ENCODE measurements at regions not wholly inside any gene's neighbourhood (a gene's known extent, or its start where the extent isn't known, plus 50 kb on each side); places are given as distances from the start of the nearest gene placed in this dataset.
A peak's percentile ranks its signal among the peaks of the same experiment; 100 is the strongest.
"Not testable (repeated sequence)": the region's sequence is repeated elsewhere in the genome, so short reads cannot be mapped to it uniquely, and the experiment has no call there.

DNA sequence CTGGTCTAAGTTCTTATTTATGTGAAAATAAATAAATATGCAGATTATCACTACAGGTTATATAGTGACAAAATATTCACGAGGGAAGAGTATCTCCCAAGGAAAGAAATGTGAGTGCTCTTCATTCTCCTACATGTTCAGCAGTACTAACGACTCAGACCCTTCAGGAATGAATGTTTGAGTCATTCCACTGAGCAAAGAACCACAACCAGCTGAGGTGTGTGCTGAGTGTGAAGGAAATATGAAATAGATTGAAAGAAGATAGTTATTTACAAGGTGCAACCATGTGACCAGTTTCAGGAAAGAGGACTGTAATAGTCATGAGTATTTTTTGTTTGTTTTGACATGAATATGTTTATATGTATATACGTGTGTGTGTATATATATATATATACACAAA, 228.7 kb downstream of the TUSC1 start:
- DNase-seq = no peak

DNA sequence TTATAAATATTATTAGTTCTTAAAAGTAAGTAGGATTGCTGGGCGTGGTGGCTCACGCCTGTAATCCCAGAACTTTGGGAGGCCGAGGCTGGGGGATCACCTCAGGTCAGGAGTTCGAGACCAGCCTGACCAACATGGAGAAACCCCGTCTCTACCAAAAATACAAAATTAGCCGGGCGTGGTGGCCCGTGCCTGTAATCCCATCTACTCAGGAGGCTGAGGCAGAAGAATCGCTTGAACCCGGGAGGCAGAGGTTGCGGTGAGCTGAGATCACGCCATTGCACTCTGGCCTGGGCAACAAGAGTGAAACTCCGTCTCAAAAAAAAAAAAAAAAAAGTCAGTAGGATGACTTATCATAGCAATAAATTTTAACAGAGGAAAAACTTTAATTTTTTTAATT, 232.5 kb downstream of the TUSC1 start:
- DNase-seq = not testable (repeated sequence)

DNA sequence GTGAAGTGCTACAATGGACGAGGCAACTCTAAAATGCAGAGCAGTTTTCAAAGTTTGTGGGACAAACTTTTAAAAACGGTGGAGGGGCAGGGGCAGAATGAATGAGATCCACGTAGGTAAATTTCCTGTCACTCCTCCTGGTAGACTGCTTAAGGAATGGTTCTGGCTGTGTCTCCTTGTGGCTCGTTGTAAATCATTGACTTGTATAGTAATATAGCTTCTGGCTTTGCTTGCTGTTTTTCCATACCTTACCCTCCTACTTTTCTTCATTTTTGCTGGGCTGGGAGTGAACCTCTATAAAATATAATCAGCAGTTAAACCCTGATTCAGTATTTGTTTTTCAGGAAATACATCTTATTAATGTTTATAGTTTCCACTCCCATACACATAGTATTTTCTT, 235.7 kb downstream of the TUSC1 start:
- DNase-seq = no peak

DNA sequence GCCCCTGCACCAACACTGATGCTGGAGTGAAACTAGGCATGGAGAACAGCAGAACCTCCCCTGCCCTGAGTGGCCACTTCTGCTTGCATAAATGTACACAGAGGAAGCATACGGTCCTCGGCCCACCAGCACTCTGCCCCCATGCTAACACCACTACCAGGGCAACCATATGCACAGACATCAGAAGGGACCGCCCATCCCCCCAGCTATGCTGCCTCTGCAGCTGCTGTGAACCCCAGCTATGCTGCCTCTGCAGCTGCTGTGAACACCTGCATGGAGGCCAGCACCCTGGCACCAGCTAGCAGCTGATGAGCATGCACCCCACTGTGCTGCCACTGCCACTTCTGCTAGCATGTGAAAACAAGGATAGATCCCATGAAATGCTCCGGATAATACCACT, 250.3 kb downstream of the TUSC1 start:
- DNase-seq = peak in 1 of 2 donors; percentile 0

DNA sequence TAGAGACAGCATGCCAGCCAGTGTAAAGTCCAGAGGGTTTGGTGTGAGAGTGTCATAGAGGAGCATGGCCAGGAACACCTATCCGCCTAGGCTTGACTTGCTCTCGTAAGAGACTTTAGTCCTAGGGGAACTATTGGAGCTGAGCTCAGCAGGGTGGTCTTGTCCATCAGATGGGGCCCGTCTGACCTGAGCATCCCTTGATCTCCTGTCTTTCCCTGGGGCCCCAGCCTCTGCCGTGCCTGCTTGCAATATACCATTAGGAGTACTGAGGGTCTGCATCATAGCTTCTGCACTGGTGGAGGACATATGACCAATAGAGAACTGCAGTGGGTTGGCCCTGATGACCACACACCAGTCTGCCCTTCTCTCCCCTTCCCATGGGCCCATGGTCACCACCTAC, 251.0 kb downstream of the TUSC1 start:
- no peak for DNase-seq

DNA sequence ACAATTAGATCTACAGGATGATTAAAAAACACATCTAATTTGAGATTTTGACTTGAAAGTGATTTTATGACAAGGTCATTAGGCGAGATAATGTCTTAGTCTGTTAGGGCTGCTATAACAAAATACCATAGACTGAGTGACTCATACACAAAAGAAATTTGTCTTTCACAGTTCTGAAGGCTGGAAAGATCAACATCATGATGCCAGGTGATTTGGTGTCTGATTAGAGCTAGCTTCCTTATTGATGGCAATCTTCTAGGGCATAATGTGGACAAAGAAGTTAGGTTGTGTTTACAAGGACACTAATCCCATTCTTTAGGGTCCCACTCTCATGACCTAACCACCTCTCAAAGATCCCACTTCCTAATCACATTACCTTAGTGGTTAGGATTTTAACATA, 256.7 kb downstream of the TUSC1 start:
- no peak for DNase-seq

DNA sequence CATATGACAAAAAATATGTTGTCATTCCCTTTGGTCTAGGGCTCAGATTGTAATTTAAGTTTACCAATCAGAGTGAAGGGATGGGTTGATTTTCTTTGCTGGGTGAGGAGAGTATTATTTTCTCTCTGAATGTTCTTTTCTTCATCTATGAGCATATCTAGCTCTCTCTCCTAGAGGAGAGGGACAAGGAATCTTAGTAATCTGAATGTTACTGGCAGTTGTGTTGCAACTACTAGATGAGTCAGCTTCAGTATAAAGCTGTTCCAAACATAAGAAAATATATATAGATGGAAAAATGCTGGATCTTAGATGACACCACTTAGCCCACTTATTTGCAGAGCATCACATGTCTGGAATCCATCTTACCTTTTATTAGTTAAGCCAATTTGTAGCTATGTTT, 259.3 kb downstream of the TUSC1 start:
- no peak for DNase-seq

DNA sequence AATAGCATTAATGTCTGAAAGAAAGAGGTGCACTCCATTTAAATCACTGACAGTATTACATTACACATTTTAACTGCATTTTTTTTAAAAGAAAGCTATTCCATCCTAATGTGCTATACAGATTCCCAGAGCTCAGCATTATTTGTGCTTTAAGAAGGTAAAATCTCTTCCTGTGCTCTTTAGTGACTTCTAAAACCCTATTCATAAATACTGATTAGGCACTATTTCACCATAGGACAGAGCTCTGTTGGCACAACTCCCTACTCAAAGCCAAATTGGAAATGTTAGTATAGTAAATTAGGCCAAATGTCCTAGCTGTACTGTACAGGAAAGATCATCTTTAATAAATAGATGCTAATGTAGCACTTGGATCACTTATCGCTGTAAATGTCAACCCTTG, 262.5 kb downstream of the TUSC1 start:
- no peak for DNase-seq

DNA sequence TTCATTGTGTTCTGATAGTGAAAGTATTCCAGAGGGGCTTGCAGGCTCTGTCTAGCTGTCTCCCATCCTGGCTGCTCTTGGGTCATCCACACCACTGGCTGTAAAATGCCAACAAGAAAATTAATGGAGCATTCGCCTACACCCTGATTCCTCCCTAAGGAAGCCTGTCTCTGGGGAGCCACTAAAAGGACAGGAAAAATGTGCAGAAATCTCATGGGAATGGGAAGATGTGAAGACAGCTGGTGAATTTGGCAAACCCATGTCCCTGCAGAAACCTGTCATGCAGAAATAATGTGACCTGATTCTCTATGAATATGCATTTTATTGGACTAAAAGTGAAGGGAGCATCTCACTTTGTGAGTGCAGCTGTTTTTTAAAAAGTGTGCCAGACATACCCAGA, 265.6 kb downstream of the TUSC1 start:
- no peak for DNase-seq

DNA sequence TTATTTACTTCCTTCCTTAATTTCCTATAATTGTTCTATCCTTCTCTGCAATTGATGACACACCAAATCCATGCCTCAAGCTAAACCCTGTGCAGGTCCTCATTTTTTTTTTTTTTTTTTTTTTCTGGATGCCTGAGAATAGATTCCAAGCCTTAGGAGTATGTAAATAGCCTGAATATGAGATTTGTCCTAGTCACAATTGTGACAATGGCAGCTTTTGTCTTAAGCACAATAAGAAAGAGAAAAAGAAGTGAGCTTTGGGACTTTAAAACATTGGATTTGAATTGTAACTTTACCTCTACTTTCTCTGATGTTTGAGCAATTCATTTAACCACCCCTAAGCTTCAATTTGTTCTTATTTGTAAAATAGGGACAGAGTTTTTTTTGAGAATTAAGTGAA, 280.5 kb downstream of the TUSC1 start:
- DNase-seq = no peak

DNA sequence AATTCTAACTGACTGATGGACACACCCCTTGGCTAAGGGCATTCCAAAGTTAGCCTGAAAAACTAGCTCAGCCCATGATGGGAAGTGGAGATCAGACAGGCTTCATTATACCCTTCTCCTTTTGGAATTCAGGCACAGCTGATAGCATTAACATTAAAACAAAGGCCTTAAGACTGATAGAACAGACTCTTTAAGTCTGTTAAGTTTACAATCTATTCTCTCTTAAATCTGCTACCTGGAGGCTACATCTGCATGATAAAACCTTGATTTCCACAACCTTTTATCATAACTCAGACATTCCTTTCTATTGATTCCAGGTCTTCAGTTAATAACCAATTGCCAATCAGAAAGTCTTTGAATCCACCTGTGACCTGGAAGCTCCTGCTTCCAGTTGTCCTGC, 281.4 kb downstream of the TUSC1 start:
- DNase-seq = no peak

DNA sequence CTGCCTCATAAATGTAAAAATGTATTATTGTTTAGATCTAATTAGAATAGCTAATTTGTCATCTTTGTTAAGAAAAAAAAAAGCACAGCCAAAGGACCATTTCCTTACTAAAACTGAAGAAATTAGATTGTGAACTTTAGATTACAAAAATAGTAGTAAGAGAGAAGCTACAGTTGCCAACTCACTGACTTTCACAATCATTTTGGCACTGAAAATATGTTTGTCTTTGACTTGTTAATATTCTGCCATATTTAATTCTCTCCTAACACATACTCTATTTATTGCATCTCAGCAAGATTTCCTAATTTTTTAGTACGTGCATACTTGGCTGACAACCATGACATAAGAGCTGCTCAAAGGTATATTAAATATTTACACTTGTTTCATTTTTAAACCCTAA, 297.1 kb downstream of the TUSC1 start:
- no peak for DNase-seq

DNA sequence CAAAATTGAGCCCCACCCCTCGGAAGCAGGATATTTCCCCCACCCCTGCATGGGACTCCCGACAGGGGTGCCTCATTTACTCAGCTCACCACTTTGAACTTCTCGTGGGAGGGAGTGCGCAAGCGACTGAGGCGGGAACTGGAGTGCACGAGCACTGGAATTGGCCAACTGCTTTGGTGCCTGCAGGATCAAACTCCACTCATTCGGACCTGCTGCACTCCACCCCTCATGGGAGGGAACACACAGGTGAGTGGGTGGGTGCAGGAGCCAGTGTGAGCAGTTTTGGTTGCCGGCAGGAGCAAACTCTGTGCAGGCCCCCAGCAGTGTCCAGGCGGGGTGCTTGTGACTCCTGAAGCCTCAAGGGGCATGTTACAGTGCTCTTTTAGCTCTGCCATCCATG, 301.2 kb downstream of the TUSC1 start:
- no peak for DNase-seq

DNA sequence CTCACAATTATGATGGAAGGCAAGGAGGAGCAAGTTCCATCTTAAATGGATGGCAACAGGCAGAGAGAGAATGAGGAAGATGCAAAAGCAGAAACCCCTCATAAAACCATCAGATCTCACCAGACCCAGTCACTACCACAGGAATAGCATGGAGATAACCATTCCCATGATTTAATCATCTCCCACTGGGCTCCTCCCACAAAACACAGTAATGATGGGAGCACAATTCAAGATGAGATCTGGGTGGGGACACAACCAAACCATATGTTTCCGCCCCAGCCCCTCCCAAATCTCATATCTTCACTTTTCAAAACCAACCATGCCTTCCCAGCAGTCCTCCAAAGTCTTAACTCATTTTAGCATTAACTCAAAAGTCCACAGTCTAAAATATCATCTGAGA, 304.0 kb downstream of the TUSC1 start:
- no peak for DNase-seq

DNA sequence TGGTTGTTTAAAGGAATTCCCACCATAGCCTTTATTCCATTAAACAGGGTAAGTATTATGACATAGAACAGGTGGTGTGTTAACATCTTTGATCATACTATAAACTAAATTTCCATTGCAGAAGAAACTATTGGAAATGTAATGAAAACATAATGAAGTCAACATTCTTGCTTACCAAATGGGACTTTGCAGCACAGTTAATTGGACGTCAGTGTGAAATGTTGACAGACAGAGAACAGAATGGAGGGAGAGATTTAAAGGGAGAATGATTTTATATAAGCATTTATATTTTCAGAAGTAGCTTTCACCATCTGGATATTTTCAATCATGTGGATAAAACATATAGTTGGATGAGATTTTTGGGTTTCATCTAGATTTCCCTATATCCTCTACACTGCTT, 311.3 kb downstream of the TUSC1 start:
- DNase-seq = no peak

DNA sequence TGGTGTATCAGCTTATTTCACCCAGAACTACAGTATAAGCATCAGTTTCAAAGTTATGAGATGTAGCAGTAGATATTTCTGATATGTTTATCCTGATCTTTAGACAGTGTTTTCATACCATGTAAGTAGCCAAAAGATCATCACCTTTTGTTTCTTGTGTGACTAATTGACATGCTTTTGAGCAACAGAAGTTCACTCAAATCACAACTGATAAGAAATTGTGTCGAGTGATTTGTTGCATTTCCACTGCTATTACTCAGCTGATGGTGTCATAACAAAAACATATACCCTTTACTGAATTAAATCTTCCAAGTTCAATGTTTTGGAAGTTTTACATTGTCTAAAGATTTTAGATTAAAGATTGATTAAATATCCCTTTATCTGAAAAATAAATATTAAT, 324.5 kb downstream of the TUSC1 start:
- no peak for DNase-seq

DNA sequence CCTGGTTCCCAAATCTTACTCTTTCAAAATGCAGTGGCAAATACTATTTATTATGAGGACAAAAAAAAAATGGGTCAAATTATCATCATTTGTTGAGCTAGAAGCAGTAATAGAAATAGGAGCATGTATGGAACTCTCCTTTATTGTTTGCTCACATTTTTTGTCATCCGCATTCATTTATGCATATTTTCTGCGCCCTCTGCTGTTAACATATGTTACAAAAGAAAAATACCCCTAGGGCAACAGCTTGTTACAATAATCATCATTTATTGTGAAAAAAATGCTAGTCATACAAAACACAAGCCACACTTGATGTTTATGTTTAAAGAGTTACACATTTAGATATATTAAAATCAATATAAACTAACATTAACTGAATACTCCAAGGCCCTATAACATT, 328.2 kb downstream of the TUSC1 start:
- DNase-seq = no peak

DNA sequence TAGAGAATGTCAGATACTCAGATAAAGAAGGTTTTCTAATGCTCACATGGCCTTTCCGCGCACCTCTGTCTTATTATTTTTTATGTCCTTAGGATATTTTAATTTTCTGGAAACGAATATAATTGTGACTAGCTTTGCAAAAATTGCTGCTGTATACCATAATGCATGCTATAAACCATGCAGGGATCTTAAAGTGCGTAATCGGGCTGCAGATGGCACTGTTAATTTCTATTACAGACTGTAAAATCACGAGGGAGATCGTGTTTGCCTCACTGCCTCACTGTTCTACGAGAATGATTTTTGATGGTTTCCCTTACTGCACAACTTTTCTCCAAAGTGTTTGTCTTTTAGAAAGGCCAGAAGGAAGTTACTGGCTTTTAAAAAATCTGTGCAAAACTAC, 356.1 kb downstream of the TUSC1 start:
- no peak for DNase-seq

DNA sequence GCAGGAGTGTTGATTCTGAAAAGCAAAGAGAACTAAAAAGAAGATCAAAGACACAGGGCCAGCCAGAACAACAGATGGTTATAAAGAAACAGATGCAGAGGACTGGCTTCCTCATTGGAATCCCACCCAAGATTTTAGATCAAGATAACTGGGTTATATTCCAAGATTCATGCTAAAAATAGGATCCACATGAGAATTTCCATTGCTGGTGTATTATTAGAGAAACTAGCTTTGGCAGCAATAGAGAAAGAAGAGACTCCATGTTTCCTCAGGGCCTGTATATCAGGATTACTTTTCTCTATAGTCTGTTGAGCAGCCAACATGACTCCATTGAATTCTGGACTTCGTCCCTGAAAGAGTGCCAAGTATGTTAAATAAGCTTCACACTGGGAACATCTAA, 367.3 kb downstream of the TUSC1 start:
- DNase-seq = no peak

DNA sequence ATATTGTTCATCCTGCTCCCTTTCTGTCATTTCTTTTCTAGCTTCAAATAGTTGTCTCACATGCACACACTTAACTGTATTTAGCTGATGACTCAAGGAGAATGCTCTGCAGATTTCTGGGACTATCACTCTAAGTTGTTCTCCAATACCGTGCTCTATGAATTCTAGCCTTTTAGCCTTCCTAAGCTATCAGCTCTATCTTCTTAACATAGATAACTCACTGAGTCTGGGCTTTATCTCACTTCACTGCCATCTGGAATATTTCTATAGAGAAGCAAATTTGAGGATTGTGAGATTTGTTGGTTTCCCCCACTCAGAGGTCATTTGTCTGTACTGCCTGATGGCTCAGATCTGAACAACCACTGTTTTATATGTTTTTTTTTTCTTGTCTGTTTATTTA, 369.7 kb downstream of the TUSC1 start:
- no peak for DNase-seq

DNA sequence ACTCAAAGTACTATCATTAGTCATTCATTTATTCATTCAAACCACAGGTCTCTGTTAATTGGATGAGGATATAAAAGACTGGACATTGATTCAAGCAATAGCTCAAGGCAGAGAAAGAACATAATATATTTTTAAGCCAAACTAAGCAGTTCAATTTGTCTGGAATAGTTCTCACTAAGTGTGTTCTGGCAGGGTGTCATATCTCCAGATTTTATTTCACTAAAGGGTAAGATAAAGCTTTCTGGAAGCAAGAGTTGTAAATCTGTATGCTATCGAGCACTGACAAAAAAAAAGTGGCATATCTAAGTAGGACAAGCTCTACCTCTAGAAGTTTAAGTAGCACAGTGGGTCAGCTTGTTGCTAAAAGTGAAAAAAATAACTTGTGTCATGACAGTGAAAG, 375.6 kb downstream of the TUSC1 start:
- DNase-seq = no peak

DNA sequence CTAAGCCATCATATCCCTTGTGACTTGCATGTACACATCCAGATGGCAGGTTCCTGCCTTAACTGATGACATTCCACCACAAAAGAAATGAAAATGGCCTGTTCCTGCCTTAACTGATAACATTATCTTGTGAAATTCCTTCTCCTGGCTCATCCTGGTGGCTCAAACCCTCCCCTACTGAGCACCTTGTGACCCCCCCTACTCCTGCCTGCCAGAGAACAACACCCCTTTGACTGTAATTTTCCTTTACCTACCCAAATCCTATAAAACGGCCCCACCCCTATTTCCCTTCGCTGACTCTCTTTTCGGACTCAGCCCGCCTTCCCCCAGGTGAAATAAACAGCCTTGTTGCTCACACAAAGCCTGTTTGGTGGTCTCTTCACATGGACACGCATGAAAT, 390.0 kb downstream of the TUSC1 start:
- not testable (repeated sequence) for DNase-seq

DNA sequence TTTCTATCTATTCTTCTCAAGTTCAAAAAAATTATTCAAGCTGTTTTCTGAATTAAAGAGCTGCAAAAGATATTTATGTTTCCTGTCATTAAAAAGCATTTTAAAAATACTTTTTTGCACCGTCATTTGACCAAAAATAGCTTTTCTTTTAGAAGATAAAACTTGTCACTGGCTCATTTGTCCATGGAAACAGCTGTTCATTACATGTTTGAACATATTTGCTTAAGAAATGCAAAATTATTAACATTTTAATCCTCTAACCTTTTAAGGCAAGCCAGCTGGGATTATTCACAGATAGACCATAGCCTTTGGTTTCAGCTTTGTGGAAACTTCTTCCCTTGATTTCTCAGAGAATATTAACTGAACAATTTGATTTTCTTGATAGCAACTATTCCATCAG, 393.9 kb downstream of the TUSC1 start:
- no peak for DNase-seq

DNA sequence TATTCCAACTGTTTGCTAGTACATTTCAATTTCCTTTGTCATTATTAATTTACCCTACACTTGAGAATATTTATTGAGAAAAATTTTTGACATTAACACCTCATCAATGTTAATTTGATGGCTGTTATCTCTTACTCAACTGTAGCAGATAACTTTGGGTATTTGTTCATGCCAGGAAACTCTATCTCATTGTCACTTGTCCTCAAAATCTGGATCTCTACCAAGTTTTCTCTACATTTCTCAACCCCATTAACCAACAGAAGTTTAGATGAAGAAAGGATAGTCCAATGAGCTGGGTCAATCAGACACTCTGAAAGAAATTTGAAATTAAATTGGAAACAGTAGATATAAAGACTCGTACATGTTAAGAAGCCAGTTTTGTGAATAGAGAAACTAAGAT, 395.3 kb downstream of the TUSC1 start:
- DNase-seq = no peak

DNA sequence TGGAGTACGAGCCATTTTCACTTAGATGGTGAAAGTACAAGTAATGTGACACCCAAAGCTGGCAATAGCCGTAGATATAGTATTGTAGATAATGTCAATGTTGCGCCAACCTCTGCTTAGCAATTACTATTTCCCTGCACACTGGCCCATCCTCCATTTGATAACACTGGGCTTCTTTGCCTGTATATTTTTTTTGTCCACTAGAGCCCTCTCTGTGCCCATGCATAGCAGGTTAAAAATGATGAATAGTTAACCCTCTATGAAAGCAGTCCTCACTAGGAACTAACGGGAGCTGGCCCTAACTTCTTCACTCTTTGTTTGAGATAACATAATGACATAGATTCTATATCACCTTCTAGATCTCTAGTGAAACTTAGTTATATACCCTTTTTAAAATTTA, 416.8 kb downstream of the TUSC1 start:
- no peak for DNase-seq

DNA sequence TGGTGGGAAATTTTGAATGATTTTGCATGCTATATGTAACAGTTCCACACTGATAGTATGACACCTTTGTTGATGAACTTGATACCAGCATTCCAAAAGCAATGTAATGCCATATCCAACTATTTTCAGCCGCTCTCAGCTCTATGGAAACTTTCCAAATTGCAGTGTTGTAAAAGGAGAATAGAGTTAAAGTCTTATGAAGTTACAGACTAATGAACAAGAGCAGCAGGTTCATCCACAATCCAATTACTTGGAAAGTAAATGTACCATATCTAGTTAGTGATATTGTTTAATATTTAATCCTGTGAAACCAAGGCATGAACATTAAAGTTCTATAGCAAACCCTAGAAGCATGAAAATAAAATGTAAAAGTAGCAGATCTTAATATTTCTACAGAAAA, 418.2 kb downstream of the TUSC1 start:
- no peak for DNase-seq
